HL-60 (cell line): ENCODE measurements at regions not wholly inside any gene's neighbourhood (a gene's known extent, or its start where the extent isn't known, plus 50 kb on each side); places are given as distances from the start of the nearest gene placed in this dataset.

Source experiments
- DNase-seq, 2 experiments: peaks; one replicate each; pipeline ENCODE4 v3.0.0-alpha.2; 2010 to 2020; ENCODE audit warnings: low read depth in 1 of 2, low spot score in 1 of 2
- H3K27ac ChIP-seq: fragments of 250-450 bp; sonication (Bioruptor Pico); replicated peaks from 2 replicates; pipeline ENCODE4 v1.5.1; 2020; ENCODE audit warnings: mild to moderate bottlenecking, moderate library complexity
- H3K27me3 ChIP-seq: fragments of 250-450 bp; sonication (Bioruptor Pico); 2 replicates; pipeline ENCODE4 v1.5.1; 2021; ENCODE audit warnings: mild to moderate bottlenecking, moderate library complexity; ENCODE audit not compliant: insufficient read depth, poor library complexity, severe bottlenecking
- H3K4me3 ChIP-seq: replicated peaks from 2 replicates; pipeline ENCODE4 v1.5.1; 2011; ENCODE audit warnings: mild to moderate bottlenecking, control low read depth, low read length; ENCODE audit not compliant: insufficient read depth
- GABPA ChIP-seq: IDR thresholded peaks from 2 replicates; pipeline ENCODE4 v1.6.1; 2012; ENCODE audit warnings: low read depth
- POLR2AphosphoS5 ChIP-seq: IDR thresholded peaks from 2 replicates; pipeline ENCODE4 v1.6.1; 2012; ENCODE audit warnings: low read depth
- SPI1 ChIP-seq: IDR thresholded peaks from 2 replicates; pipeline ENCODE4 v1.6.1; 2012; ENCODE audit warnings: low read depth, mild to moderate bottlenecking, borderline replicate concordance
- TF ChIP-seq, protein P1 (sequence below): IDR thresholded peaks from 2 replicates; pipeline ENCODE4 v1.6.1; 2012; ENCODE audit warnings: low read depth; ENCODE audit not compliant: insufficient replicate concordance
- TF ChIP-seq, protein P2 (sequence below): IDR thresholded peaks from one replicate; pipeline ENCODE4 v1.5.1; 2011; ENCODE audit warnings: low read length, control low read depth, inconsistent platforms; ENCODE audit not compliant: insufficient read depth

DNA sequence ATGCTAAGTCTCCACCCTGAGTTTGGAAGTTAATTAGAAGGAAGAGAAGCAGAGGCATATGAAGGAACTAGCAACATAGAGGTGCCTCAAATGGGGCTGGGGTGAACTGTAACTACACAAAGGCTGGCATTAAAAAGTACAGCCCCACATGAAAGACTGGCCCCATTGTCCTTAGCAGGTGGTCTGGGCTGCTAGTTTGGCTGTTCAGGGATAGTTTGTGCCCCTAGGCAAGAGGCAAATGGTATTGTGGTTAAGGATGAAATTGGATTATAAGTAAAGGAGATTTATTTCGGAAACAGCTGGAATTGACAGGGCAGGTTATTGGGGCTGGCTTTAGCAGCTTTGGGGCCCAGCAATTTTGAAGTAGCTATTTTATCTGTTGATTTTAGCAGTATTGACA, 365.7 kb upstream of the TNP1 start:
- Histone ChIP-seq H3K27me3 (no peaks in the 10 kb centered on the region), H3K27ac (no peak overlapping the region), H3K4me3 (no peak overlapping the region)
- TF ChIP-seq, protein P1, sequence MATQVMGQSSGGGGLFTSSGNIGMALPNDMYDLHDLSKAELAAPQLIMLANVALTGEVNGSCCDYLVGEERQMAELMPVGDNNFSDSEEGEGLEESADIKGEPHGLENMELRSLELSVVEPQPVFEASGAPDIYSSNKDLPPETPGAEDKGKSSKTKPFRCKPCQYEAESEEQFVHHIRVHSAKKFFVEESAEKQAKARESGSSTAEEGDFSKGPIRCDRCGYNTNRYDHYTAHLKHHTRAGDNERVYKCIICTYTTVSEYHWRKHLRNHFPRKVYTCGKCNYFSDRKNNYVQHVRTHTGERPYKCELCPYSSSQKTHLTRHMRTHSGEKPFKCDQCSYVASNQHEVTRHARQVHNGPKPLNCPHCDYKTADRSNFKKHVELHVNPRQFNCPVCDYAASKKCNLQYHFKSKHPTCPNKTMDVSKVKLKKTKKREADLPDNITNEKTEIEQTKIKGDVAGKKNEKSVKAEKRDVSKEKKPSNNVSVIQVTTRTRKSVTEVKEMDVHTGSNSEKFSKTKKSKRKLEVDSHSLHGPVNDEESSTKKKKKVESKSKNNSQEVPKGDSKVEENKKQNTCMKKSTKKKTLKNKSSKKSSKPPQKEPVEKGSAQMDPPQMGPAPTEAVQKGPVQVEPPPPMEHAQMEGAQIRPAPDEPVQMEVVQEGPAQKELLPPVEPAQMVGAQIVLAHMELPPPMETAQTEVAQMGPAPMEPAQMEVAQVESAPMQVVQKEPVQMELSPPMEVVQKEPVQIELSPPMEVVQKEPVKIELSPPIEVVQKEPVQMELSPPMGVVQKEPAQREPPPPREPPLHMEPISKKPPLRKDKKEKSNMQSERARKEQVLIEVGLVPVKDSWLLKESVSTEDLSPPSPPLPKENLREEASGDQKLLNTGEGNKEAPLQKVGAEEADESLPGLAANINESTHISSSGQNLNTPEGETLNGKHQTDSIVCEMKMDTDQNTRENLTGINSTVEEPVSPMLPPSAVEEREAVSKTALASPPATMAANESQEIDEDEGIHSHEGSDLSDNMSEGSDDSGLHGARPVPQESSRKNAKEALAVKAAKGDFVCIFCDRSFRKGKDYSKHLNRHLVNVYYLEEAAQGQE: no peak
- TF ChIP-seq SPI1: no peak
- DNase-seq: no peak

DNA sequence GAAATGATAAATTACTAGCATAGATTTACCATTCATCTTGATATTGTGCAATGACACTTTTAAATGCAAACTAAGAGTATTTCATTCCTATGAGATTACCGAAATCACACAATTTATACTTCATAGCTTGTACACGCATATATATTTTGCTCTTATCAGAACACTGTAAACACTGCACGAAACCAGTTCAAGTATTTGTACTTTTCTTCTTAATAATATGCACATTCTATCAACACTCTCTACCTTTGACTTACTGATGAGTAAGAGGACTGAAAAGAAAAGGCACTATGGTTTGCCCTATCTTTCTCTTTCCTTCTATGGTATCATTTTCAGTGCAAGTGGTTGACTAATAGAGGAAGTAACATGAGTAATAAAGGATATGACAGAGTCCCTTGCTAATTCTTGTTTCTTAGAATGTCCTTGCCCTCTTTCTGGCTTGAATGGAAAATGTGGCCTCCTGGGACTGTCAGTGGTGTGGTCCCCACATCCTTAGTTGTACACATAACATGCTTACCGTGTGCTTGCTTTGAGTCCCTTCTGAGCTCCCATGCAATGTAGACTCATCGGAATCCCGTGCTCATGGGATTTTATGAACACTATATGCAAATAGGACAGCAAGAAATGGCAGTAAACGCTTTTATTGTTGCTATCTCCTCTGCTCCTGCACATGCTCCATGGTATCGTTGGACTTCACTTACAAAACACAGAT, 363.5 kb upstream of the TNP1 start:
- DNase-seq: peak; percentile 70 to 75
- TF ChIP-seq POLR2AphosphoS5: peak; percentile 67
- TF ChIP-seq, protein P2, sequence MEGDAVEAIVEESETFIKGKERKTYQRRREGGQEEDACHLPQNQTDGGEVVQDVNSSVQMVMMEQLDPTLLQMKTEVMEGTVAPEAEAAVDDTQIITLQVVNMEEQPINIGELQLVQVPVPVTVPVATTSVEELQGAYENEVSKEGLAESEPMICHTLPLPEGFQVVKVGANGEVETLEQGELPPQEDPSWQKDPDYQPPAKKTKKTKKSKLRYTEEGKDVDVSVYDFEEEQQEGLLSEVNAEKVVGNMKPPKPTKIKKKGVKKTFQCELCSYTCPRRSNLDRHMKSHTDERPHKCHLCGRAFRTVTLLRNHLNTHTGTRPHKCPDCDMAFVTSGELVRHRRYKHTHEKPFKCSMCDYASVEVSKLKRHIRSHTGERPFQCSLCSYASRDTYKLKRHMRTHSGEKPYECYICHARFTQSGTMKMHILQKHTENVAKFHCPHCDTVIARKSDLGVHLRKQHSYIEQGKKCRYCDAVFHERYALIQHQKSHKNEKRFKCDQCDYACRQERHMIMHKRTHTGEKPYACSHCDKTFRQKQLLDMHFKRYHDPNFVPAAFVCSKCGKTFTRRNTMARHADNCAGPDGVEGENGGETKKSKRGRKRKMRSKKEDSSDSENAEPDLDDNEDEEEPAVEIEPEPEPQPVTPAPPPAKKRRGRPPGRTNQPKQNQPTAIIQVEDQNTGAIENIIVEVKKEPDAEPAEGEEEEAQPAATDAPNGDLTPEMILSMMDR: no peak
- Histone ChIP-seq H3K4me3 (no peak overlapping the region), H3K27me3 (no peaks in the 10 kb centered on the region), H3K27ac (peak overlapping the region; percentile 57)

DNA sequence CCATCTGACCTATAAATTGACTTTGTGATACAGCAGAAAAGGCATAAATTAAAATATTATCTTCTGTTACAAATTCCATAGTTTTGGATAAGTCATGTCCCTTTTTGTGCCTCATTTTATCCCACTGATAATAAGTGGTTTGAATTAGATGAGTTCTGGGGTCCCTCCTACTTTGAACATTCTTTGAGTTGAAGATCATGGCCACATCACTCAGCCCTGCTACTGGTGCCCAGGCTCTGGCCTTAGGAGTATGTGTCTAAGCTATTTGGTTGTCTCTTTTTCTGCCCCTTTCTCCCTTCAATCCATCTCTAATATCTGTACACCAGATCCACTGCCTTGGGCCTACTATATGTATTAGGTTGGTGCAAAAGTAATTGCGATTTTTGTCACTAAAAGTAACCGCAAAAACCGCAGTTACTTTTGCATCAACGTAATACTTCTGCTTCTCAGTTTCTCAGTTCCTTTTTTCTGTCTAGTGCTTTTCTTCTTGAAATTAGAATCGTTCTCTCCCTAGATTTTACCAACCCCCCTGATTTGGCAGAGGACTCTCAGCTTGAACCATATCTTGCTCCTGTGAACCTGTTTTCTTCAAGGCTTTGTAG, 362.5 kb upstream of the TNP1 start:
- TF ChIP-seq GABPA: no peak
- TF ChIP-seq SPI1: peak; percentile 97
- H3K27me3 ChIP-seq: no peaks in the 10 kb centered on the region
- H3K27ac ChIP-seq: peak overlapping the region; percentile 57
- no peak overlapping the region for H3K4me3 ChIP-seq
- peak; percentile 81 to 83 for DNase-seq

DNA sequence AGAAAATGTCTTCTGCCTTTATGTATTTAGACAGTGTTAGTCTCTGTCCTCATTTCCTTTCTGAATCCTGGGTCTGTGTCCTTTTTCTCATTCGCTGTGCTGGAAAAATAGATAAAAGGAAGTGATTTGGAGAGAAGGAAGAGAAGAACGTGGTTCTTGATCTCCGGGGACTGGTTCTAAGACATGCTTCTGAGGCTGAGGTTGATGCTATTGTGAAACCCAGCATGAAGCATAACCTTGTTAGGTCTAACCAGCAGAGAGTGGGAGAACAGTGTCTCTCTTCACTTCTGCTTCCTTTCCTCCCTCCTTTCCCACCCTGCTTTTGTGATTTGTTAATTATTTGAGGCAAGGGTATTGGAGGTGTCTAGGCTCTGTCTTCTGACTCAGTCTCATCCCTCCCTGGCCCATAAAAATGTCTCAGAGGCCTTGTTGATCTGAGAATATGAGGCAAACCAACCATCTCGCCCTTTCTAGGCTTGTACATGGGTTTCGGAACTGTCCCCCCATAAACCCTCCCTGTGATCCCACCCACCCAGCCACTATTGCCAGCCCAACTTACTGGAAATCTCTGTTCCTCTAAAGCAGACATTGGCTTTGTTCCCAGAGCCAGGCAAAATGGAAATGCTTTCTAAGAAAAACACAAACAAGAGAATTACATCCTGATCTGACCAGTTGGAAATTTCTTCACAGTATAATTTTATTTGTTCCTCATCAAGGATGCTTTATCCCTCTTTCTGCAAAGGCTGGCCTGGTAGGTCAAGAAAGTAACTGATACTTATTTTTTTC, 360.6 kb upstream of the TNP1 start:
- no peak overlapping the region for H3K4me3 ChIP-seq
- no peak overlapping the region for H3K27ac ChIP-seq
- TF ChIP-seq, protein P1: no peak
- TF ChIP-seq SPI1: peak; percentile 68; the same call in 1 of the 2 replicates
- TF ChIP-seq GABPA: no peak
- DNase-seq: peak; percentile 79 to 95
- H3K27me3 ChIP-seq: no peaks in the 10 kb centered on the region

DNA sequence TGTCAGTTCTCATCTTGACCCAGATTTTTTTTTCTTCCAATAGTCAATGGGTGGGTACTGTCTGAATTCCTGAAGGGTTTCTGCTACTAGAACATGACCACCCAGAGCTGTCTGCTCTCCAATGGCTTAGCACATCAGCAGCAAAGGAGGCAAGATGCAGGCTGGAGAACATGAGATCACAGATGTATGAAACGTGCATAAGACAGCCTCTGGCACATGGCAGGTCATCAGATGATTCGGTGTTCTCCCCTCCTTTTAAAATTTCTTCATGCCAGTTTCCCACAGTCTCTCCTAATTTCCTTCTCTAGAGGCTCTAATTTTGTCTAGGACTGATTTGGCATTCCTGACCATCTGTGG, 359.3 kb upstream of the TNP1 start:
- no peaks in the 10 kb centered on the region for H3K27me3 ChIP-seq
- TF ChIP-seq SPI1 (no peak), GABPA (no peak), POLR2AphosphoS5 (no peak)
- TF ChIP-seq, protein P2: no peak
- TF ChIP-seq, protein P1: no peak
- DNase-seq: no peak
- H3K27ac ChIP-seq: no peak overlapping the region
- H3K4me3 ChIP-seq: no peak overlapping the region
